ENCODE measurements at regions not wholly inside any gene's neighbourhood (a gene's known extent, or its start where the extent isn't known, plus 50 kb on each side); places are given as distances from the start of the nearest gene placed in this dataset.
A peak's percentile ranks its signal among the peaks of the same experiment; 100 is the strongest.

DNA sequence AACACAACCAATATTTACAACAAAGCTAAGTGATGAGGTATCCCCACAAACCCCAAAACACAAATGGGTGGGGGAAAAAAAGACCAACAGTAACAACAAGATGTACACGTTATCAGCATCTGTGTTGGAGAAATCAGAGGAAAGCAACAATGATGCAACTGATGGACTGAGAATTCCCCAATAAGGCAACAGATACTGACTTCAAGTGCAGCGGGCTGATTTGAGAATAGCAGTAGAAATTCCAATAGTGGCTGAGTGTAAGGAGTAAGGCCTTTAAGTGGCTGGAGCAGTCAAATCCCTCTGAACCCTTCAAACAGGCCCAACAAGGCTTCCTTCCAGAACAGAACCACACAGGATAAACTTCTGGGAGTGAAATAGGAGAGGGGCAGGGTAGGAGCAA lies 97.6 kb downstream of the TM2D1 start:
- no peak for DNase-seq (ENCODE audit: low spot score)

- no peak for DNase-seq (ENCODE audit: low spot score)
These were observed 98.1 kb downstream of the TM2D1 start for GRCh38 chr1:61626816-61627215.

- no peak for DNase-seq (ENCODE audit: low spot score)
These were observed 101.1 kb downstream of the TM2D1 start for GRCh38 chr1:61623852-61624251.

DNA sequence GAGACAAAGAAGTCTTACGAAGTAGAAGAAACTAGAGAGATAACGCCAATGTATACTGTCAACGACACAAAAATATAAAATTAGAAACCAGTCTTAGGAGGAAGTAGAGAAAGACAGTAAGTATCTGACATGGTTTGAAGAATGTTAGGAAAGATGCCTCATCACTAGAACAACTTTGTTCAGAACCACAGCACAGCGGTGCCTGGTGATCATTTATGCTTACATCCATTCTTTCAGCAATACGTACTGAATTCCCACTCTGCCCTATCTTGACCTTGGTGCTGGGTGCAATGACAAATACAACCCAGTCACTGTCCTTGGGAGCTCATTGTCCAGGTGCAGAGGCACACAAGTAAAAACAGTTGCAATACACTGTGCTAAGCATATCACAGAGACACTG lies 104.4 kb downstream of the TM2D1 start:
- no peak for DNase-seq (ENCODE audit: low spot score)

DNA sequence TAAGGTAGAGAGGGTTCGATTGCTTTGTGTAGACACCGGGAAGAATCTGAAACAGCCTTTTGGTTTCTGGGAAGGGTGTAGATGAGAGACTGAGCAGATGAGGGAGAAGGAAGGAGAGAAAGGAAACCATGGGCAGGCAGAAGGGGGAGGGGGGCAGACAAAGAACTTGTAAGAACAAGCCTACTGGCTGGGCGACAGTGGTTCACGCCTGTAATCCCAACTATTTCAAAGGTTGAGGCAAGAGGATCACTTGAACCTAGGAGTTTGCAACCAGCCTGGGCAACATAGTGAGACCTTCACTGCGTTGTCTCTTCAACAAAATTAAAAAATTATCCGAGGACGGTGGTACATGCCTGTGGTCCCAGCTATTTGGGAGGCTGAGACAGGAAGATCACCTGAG lies 106.2 kb downstream of the TM2D1 start:
- no peak for DNase-seq (ENCODE audit: low spot score)

DNA sequence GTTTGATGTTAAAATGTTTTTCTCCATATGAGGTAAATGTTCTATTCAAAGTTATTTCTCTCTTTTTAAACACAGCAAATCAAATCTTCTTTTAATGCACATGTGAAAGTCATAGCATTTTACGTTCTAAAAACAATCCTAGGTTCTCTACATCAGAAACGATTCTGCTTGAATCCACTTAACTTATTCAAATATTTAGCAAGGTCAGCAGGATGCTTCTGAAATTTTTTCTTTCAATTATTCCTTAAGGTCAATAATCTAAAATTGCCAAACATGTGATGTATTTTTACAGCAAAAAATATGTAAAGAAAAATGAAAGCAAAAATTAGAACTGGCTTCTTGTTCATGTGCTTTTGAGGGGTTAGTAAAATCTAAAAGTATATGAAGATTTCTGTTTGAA lies 106.7 kb downstream of the TM2D1 start:
- DNase-seq (ENCODE audit: low spot score): no peak

- DNase-seq (ENCODE audit: low spot score): no peak
These were observed 108.1 kb downstream of the TM2D1 start for GRCh38 chr1:61616830-61617229.

- DNase-seq (ENCODE audit: low spot score): no peak
These were observed 112.3 kb downstream of the TM2D1 start for GRCh38 chr1:61612602-61613001.

GRCh38 chr1:61609040-61609439 lies 115.9 kb downstream of the TM2D1 start:
- no peak for DNase-seq (ENCODE audit: low spot score)

GRCh38 chr1:61607448-61607847 lies 117.5 kb downstream of the TM2D1 start:
- no peak for DNase-seq (ENCODE audit: low spot score)

- DNase-seq (ENCODE audit: low spot score): no peak
These were observed 118.3 kb downstream of the TM2D1 start for GRCh38 chr1:61606448-61607312.

- no peak for DNase-seq (ENCODE audit: low spot score)
These were observed 119.2 kb downstream of the TM2D1 start for GRCh38 chr1:61605607-61606321.

- no peak for DNase-seq (ENCODE audit: low spot score)
These were observed 120.3 kb downstream of the TM2D1 start for GRCh38 chr1:61604684-61605083.

- no peak for DNase-seq (ENCODE audit: low spot score)
These were observed 120.7 kb downstream of the TM2D1 start for GRCh38 chr1:61604261-61604660.

DNA sequence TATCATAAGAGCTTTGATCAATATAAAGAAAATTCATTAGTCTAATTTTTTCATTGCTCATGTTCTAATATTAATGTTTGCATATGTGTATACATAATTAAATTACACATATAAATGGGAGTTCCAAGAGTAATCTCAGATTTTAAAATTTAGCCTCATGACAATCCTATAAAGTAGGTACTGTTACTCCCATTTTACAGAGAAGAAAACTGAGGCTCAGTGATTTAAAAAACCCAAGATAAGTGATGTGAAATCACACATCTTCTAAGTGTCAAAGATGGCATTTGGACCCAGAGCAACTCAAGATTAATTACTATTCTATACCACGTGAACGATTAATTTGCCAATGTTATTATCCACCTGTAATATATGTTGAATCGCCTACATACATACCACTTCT lies 122.3 kb downstream of the TM2D1 start:
- DNase-seq (ENCODE audit: low spot score): no peak

- DNase-seq (ENCODE audit: low spot score): no peak
These were observed 127.3 kb downstream of the TM2D1 start for GRCh38 chr1:61597601-61598000.

DNA sequence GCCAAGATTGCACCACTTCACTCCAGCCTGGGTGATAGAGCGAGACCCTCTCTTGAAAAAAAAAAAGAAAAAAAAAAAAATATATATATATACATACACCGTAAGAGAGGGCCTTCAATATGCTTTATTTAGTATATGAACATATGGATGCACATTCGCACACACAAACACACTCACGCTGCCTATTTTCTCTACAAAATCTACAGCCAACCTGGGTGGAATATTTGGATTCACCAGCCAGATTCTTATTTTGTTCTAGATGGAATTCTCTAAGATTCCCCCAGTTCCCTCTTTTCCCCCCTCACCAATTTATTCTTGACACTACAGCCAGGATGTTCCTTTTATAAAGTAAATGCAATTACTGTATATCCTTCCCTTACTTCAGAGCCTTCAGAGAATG lies 131.6 kb downstream of the TM2D1 start:
- no peak for DNase-seq (ENCODE audit: low spot score)

DNA sequence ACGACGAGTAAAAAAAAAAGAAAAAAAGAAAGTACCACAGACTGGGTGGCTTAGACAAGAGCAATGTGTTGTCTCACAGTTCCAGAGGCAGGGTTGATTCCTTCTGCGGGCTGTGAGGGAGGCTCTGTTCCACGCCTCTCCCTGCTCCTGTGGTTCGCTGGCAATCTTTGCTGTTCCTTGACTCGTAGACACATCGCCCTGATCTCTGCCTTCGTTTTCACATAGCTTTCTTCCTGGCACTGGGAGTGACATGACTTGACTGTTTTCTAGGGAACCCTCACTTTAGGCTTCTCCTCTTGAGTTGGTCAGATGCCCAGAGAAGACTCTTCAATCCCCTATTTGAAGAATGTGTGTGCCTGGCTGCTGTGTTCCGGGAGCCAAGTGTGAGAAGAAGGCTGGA lies 133.6 kb downstream of the TM2D1 start:
- DNase-seq (ENCODE audit: low spot score): no peak

DNA sequence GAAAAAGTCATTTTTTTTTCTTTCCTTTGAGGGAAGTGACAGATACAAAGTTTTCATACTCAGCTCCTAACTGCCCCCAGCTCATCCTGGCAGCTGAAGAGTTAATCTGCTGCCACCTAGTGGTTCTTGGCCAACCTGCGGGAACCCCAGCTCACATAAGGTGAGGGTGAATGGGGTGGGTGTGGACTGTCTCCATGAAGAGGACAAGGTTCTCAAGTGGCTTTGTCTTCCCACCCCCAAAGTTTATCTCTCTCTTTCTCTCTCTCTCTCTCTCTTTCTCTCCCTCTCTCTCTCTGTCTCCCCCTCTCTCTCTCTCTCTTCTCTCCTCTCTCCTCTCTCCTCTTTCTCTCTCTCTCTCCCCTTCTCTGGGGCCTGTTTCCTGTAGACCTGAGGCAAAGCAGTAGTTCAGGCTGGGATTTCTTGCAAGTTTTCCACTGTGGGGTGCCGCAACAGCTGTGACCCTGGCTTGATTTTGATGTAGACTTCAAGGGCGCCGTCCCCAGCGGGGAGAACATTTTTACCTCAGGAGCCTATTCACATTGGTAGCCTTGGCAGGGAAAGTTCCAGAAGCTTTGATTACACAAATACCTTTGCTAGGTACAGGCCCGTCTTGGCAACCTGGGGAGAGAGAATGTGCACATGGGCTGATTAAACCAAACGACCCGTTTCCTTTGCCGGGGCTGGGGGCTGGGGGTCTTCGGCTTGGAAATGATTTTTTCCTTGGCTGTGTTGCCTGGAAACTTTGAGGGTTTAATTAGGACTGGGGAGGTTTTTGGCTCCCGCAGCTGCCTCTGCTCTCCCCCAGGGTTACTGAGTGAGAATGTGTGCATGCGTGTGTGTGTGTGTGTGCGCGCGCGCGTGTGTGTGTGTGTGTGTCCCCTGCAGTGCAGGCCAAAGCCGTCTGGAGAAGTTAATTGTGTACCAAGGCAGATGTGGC lies 135.9 kb downstream of the TM2D1 start:
- DNase-seq (ENCODE audit: low spot score): peak; percentile 84

GRCh38 chr1:61585714-61586113 lies 139.2 kb downstream of the TM2D1 start:
- no peak for DNase-seq (ENCODE audit: low spot score)

DNA sequence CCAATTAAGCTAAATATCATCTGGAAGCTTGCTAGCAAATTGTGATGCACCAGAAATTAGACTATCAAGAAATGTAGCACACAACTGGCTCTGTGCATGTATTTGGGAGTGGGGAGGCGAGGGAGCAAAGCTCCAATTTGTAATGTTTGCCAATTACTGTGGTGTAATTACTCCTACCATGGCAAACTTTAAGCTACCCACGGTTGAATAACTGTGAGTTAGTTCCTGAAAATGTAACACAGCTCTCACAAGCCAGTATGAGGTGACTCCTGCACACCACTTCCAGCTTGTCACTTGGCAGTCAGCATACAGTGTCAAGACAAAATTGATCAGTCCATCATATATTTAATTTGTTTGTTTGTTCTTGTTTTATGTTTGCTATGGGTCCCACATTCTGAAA lies 141.2 kb downstream of the TM2D1 start:
- DNase-seq (ENCODE audit: low spot score): no peak

DNA sequence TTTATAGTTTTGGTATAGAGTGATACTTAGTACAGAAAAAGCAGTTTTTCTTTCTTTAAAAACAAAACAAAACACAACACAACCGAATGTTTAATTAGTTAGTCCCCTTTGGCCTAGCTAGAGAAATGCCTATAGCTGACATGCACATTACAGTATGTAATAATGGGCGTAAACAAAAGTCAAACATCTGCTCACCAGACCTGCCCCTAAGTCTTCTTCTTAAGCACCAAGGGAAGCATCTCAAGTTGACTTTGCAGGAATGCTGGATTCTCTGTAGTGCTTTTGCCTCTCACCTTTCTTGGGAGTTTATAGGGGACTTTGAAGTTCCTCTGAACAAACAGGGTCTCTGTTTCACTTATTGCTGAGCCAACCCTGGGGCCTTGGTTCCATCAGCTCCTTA lies 143.7 kb downstream of the TM2D1 start:
- DNase-seq (ENCODE audit: low spot score): no peak

Measured in NAMALWA (cell line).